ENCODE measurements at regions not wholly inside any gene's neighbourhood (a gene's known extent, or its start where the extent isn't known, plus 50 kb on each side); places are given as distances from the start of the nearest gene placed in this dataset.
A peak's percentile ranks its signal among the peaks of the same experiment; 100 is the strongest.

GRCh38 chr3:53949541-53949940 lies 57.9 kb upstream of the SELENOK start:
- no peak for DNase-seq (ENCODE audit: low spot score)

DNA sequence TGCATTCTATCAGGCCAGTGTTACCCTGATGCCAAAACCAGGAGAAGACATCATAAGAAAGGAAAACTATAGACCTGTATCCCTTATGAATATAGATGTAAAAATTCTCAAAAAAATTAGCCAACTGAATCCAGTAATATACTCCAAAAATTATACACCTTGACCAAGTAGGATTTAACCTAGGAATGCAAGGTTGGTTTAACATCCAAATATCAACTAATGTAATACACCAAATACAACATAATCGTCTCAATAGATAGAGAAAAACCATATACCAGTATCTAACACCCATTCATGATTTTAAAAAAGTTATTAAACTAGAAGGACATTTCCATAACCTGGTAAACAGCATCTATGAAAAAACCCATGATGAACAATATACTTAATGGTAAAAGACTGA lies 56.5 kb upstream of the SELENOK start:
- no peak for DNase-seq (ENCODE audit: low spot score)

GRCh38 chr3:53944028-53944427 lies 52.4 kb upstream of the SELENOK start:
- no peak for DNase-seq (ENCODE audit: low spot score)

DNA sequence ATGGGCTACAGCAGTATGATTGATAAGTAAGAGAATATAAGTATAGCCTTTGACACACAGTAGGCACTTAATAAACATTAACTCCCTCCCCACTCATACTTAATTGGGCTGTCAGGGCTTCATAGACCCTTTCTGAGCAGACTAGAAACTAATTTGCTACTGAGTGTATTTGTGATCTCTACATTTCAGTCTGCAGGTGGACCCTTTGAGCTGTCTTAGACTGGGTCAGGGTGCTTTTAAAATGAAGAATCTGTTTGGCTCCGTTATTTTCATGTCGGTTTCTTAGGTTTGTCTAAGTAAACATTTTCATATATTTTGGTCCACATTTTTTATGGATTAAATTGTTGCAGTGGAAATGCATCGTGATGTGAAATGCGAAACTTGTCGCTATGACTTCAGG lies 50.3 kb upstream of the SELENOK start:
- DNase-seq (ENCODE audit: low spot score), result peak; percentile 26

All from Ammon's horn (tissue), 1 donor.